ELR (cell line): ENCODE measurements at regions not wholly inside any gene's neighbourhood (a gene's known extent, or its start where the extent isn't known, plus 50 kb on each side); places are given as distances from the start of the nearest gene placed in this dataset.
A peak's percentile ranks its signal among the peaks of the same experiment; 100 is the strongest.
"Not testable (repeated sequence)": the region's sequence is repeated elsewhere in the genome, so short reads cannot be mapped to it uniquely, and the experiment has no call there.

Experiments
- DNase-seq: peaks from one replicate; pipeline ENCODE4 v3.0.0-alpha.2; 2015; ENCODE audit warnings: low read depth

DNA sequence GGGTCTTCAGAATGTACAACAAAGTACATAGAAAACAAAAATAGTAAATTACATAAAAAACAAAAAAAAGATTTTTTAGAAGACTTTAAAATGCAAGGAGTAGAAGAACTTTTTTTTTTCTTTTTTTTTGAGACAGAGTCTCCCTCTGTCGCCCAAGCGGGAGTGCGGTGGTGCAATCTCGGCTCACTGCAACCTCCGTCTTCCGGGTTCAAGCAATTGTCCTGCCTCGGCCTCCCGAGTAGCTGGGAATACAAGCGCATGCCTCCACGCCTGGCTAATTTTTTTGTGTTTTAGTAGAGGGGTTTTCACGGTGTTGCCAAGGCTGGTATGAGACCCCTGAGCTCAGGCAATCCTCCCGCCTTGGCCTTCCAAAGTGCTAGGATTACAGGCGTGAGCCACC is 104.5 kb upstream of the ZC3H15 start:
- DNase-seq: no peak

- no peak for DNase-seq
These were observed 103.1 kb upstream of the ZC3H15 start for GRCh38 chr2:186382932-186383331.

- no peak for DNase-seq
These were observed 101.8 kb upstream of the ZC3H15 start for GRCh38 chr2:186384226-186384625.

- not testable (repeated sequence) for DNase-seq
These were observed 100.3 kb upstream of the ZC3H15 start for GRCh38 chr2:186385638-186386201.

- no peak for DNase-seq
These were observed 86.9 kb upstream of the ZC3H15 start for GRCh38 chr2:186399082-186399644.

DNA sequence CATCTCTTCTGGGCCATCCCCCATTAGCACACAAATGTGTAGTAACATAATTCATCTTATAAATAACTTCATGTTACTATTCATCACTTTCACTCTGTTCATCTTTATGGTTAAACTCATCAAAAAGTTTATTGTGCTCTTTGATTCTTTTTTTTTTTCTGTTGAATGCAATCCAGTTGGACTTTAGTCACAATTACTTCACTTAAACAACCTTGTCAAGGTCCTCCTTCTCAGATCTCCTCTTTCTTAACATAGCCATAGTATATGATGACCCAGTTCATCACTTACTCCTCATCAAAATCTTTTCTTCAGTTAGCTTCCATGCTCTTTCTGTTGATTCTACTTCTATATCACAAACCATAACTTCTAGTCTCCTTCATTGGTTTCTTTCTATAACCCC is 80.2 kb upstream of the ZC3H15 start:
- DNase-seq: no peak

GRCh38 chr2:186407611-186408010 is 78.4 kb upstream of the ZC3H15 start:
- DNase-seq: no peak

DNA sequence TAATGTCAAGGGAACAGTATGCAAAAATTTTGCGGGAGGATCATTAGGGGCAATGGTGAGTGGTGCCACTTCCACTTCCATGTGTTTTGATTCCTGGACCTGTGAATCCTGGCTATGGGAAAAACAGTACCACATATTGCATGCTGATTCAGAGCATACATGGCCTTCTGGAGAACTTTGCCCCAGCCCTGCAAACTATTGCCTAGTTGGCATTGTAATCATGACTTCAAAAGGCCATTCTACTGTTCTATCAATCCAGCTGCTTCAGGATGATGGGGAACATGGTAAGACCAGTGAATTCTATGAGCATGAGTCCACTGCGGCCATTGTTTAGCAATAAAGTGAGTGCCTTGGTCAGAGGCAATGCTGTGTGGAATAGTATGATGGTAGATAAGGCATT is 75.3 kb upstream of the ZC3H15 start:
- no peak for DNase-seq

DNA sequence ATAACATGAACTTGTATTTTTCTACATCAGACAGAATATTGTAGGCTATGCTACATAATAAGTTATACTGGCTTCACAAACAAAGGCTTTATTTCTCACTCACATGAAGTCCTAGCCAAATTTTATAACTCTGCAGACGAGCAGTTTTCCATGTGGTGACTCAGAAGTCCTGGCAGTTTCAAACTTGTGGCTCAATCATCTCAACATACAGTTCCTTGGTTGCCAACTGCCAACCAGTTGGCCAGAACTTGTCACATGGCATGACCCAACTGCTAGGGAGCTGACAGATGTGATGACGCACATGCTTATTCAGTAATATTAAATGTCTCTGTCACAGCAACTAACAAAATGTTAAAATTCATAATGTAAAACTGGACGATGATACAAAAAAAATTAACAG is 63.8 kb upstream of the ZC3H15 start:
- DNase-seq: peak; percentile 56

GRCh38 chr2:186423481-186423880 is 62.6 kb upstream of the ZC3H15 start:
- no peak for DNase-seq

DNA sequence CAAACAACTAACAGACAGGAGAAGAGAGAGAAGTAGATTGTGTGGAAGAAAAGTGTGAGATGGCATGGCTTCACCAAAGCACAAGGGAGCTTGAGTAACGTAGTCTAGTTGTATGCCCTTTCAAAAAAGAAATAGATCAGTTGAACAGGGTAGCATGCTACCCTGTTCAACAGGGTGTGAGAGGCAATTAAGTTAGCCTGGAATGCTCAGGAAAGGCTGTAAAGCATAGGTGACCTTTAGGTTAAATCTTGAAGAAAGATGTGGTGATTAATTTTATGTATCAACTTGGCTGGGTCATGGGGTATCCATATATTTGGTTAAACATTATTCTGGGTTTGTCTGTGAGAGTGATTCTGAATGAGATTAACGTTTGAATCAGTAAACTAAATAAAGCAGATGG is 61.8 kb upstream of the ZC3H15 start:
- DNase-seq: no peak

- no peak for DNase-seq
These were observed 60.5 kb upstream of the ZC3H15 start for GRCh38 chr2:186425576-186425975.

DNA sequence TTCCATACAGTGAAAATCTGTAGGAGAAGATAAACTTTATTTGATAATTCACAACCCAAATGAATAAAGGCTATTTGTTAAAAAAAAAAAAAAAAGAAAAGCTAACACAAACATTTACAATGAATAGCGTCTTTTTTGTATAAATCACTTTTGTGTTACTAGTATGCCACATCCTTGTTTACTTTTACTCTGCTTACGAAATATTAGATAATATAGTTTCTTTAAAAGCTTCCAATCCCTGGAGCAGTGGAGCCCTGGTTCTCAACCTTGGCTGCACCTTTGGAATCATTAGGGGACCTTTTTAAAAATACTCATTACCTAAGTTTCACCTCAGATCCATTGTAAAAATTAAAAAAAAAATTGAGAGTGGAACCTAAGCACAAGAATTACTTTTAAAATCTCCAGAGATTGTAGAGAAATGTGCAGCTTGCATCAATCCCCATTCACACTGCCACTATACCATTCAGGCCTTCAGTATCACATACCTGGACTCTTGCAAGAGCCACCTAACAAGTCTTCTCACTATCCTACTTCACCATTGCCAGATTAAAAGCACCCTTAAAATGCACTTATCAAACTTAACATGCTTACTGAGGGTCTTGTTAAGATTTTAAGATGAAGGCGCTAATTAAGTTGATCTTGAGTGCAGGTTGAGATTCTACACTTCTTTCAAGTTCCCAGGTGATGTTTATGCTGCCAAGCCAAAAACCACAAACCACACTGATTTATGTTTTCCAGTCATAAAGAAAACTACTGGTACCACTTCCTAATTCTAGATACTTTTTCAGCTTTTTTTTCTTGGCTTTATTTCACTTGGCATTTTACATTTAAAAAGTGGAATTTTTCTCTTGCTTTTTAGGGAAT is 59.7 kb upstream of the ZC3H15 start:
- DNase-seq: no peak

- not testable (repeated sequence) for DNase-seq
These were observed 59.1 kb upstream of the ZC3H15 start for GRCh38 chr2:186427017-186427350.

- no peak for DNase-seq
These were observed 58.1 kb upstream of the ZC3H15 start for GRCh38 chr2:186427970-186428369.

DNA sequence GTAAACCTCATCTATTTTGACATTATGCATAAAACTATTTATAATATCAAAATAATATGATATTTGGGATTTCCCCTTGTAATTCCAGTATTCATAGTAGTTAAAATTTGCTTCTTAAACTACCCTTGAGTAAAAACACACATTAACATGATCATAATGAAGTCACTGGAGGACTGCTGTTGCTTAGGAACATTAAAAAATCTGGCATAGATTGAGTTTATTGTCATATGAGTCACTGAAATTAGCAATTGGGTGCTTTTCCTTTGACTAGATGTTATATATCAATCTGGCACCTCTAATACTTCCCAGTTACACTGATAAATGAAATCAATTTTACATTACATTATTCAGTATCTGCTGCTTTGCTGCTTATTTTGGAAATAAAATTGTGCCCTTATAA is 57.0 kb upstream of the ZC3H15 start:
- no peak for DNase-seq

DNA sequence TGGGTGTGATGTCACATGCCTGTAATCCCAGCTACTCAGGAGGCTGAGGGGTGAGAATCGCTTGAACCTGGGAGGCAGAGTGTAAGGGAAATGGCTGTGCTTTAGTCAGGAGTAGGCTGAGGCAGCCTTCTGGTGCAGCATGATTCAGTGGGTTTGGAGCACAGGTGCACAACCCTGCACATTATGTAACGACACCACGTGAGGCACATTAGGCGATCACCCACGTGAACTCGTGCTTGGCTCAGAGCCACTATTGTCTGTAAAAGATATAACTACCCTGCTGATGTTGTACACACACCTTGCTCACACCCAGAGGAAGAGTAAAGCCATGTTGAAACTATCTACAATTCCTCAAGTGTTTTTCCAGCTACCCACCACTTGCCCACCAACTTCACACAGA is 54.8 kb upstream of the ZC3H15 start:
- no peak for DNase-seq

GRCh38 chr2:186433040-186433439 is 53.0 kb upstream of the ZC3H15 start:
- DNase-seq: no peak

DNA sequence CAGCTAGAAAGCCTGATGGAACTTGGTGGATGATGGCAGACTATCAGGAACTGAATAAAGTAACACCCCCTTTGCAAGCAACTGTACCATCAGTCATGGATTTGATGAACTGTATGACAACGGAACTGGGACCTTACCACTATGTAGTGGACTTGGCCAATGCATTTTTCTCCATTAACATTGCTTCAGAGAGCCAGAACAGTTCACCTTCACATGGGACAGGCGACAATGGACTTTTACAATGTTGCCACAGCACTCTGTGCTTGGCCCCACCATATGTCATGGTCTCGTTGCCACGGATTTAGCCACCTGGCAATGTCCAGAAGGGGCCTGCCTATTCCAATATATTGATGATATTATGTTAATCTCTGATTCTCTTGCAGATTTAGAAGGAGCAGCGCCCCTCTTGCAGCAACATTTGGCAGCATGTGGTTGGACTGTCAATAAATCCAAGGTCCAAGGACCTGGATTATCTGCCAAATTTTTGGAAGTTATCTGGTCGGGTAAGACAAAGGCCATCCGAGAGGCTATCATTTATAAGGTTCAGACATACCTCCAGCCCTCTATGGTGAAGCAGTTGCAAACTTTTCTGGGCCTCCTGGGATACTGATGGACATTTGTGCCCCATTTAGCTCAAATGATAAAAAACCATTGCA is 52.2 kb upstream of the ZC3H15 start:
- no peak for DNase-seq
